Upper lobe of left lung (tissue), 6 donors: ENCODE measurements at regions not wholly inside any gene's neighbourhood (a gene's known extent, or its start where the extent isn't known, plus 50 kb on each side); places are given as distances from the start of the nearest gene placed in this dataset.
A peak's percentile ranks its signal among the peaks of the same experiment; 100 is the strongest.

ENCODE experiments used
- ATAC-seq, 2 donors: fragments of 200-7000 bp; cut with Tn5 transposase; one replicate each; pipeline ENCODE4 v1.9.1; 2022; ENCODE audit warnings: mild to moderate bottlenecking in 2 of 2, moderate library complexity in 2 of 2; ENCODE audit not compliant: low FRiP score in 2 of 2
- DNase-seq, 2 donors: peaks; one replicate each; pipeline ENCODE4 v3.0.0-alpha.2; 2019 to 2020
- H3K27ac ChIP-seq, 4 donors: fragments of 200-600 bp; sonication (generic); one replicate each; pipeline ENCODE4 v1.5.1; 2016 to 2019
- H3K27me3 ChIP-seq, 4 donors: fragments of 200-600 bp; sonication (generic); one replicate each; pipeline ENCODE4 v1.5.1; 2017 to 2019
- H3K36me3 ChIP-seq, 4 donors: fragments of 200-600 bp; sonication (generic); one replicate each; pipeline ENCODE4 v1.5.1; 2016 to 2019
- H3K4me1 ChIP-seq, 4 donors: fragments of 200-600 bp; sonication (generic); one replicate each; pipeline ENCODE4 v1.5.1; 2018 to 2019
- H3K4me3 ChIP-seq, 4 donors: fragments of 200-600 bp; sonication (generic); one replicate each; pipeline ENCODE4 v1.5.1; 2017 to 2019; ENCODE audit warnings: mild to moderate bottlenecking in 2 of 4, moderate library complexity in 1 of 4
- H3K9me3 ChIP-seq, 4 donors: fragments of 200-600 bp; sonication (generic); one replicate each; pipeline ENCODE4 v1.5.1; 2018 to 2019
- CTCF ChIP-seq, 6 experiments: fragments of 450-650 bp in 4 of 6; fragments of 200-600 bp in 2 of 6; sonication (generic) in 2 of 6; IDR thresholded peaks; one replicate each; pipeline ENCODE4 v1.5.1; 2016 to 2019; ENCODE audit warnings: antibody characterized with exemption in 6 of 6
- EP300 ChIP-seq, 4 donors: sonication (generic); formaldehyde crosslinking; IDR thresholded peaks; one replicate each; pipeline ENCODE4 v1.5.1; 2017; ENCODE audit warnings: antibody characterized with exemption in 4 of 4, control low read depth in 2 of 4
- POLR2A ChIP-seq, 4 donors: fragments of 450-650 bp; IDR thresholded peaks; one replicate each; pipeline ENCODE4 v1.5.1; 2016 to 2017; ENCODE audit warnings: antibody characterized with exemption in 4 of 4, mild to moderate bottlenecking in 2 of 4
- POLR2AphosphoS5 ChIP-seq, 2 donors: sonication (generic); formaldehyde crosslinking; IDR thresholded peaks; one replicate each; pipeline ENCODE4 v1.5.1; 2017; ENCODE audit warnings: antibody characterized with exemption in 2 of 2
- WGBS, 2 donors: methylation state at CpG; one replicate each; pipeline ENCODE4 v1.1.5; 2017 to 2018; 5-methylcytosine and 5-hydroxymethylcytosine counted together
- donor health status: DM: no; HTN: no; CAD: no; lungs with moderate emphysema.
- donor health status: DM: no; HTN: yes; CAD: no; lungs with severe emphysema.

DNA sequence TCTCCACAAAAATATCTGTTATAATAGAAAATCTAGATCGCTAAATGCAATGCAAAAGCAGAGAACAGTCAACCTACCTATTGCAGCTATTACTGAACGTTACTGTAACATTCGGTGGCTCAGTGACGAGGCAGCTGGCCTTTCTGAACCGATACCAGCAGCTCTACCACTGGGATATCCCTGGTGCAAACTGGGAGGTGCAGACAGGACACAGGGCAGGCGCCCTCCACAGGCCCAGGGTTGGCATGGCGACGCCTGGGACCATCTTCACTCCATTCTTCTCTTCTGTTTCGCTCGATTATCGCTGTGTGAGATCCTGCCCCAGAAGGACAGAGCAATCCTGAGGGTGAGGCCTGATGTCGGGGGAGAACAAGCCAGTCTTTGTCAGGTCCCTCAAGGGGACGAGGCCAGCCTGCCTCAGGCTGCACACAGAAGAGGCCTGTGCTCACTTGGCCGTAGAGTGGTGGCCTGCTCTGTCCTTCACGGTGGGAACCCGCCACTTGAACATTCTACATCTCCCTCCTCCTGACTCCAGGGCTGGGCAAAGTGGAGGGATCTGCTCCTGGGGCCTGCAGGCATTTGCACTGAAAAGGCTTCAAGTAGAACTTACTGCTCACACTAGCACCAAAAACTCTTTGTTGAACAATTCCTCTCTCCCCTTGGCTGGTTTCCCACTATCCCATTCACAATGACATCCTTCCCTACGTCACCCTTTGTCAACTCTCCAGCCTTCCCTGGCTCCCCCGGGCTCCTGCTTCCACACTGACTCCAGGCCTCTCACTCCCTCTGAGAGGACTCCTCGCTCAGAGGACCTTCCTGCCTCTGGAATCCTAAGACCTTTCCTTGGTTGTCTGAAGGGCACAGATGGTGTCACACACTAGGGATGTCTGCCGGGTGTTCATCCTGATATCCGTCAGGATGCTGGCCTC is 49.7 kb downstream of the CYRIA start:
- TF ChIP-seq POLR2A (IDR thresholded peaks at IDR 0.05) (no peak), EP300 (IDR thresholded peaks at IDR 0.05) (no peak), CTCF (IDR thresholded peaks at IDR 0.05) (no peak), POLR2AphosphoS5 (IDR thresholded peaks at IDR 0.05) (no peak)
- no peak overlapping the region for H3K4me3 ChIP-seq
- peaks cover 0 to 12% (median 9%) of the 10 kb centered on the region in 4 donors for H3K36me3 ChIP-seq
- WGBS, 2 donors, result 84 to 88% methylated on average over 19 to 21 of the region's 21 CpGs
- no peaks in the 10 kb centered on the region for H3K9me3 ChIP-seq
- ATAC-seq (no peak), DNase-seq (peak in 1 of 2 donors; percentile 22)
- no peak overlapping the region for H3K27ac ChIP-seq
- peaks cover 13 to 40% (median 30%) of the 10 kb centered on the region in 4 donors for H3K4me1 ChIP-seq
- no peaks in the 10 kb centered on the region for H3K27me3 ChIP-seq

GRCh38 chr2:16615246-16615645 is 50.4 kb downstream of the CYRIA start:
- H3K9me3 ChIP-seq, result no peaks in the 10 kb centered on the region
- 62 to 90% methylated on average over 3 of the region's 3 CpGs for WGBS, 2 donors
- DNase-seq, result no peak
- H3K4me3 ChIP-seq, result no peak overlapping the region
- no peak for ATAC-seq
- TF ChIP-seq CTCF (IDR thresholded peaks at IDR 0.05) (no peak), POLR2A (IDR thresholded peaks at IDR 0.05) (no peak), EP300 (IDR thresholded peaks at IDR 0.05) (no peak), POLR2AphosphoS5 (IDR thresholded peaks at IDR 0.05) (no peak)
- no peaks in the 10 kb centered on the region for H3K27me3 ChIP-seq
- peaks cover 0 to 12% (median 9%) of the 10 kb centered on the region in 4 donors for H3K36me3 ChIP-seq
- H3K4me1 ChIP-seq, result peaks cover 13 to 35% (median 29%) of the 10 kb centered on the region in 4 donors
- H3K27ac ChIP-seq, result no peak overlapping the region

DNA sequence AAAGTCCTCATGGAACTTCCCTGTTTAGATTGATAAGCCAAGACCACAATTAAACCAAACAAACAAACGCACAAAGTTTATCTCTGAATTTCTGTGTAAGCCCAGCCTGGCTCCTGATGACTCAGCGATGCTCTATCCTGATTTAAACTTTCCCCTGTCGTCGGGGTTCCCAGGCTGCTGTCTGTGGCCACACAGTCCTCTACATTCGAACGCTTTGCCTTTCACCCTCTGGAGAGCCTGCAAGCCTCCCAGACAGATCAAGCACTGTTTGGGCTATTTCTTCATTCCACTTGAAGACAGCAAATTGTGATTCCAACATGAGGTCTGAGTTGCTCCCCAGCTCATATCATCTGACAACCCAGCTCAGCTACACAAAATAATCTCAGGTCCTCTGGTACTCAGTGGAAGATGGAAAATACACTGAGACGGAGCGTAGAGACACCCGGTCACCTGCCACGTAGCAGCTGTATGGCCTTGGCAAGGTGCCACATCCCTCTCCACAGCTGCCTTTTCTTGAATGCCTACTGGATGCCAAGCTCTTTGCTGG is 51.2 kb downstream of the CYRIA start:
- no peaks in the 10 kb centered on the region for H3K9me3 ChIP-seq
- no peaks in the 10 kb centered on the region for H3K27me3 ChIP-seq
- peaks cover 0 to 12% (median 7%) of the 10 kb centered on the region in 4 donors for H3K36me3 ChIP-seq
- ATAC-seq (peak in 1 of 2 donors; percentile 17), DNase-seq (no peak)
- no peak overlapping the region for H3K4me3 ChIP-seq
- WGBS, 2 donors, result 44 to 62% methylated on average over 6 to 10 of the region's 10 CpGs
- peaks cover 13 to 35% (median 29%) of the 10 kb centered on the region in 4 donors for H3K4me1 ChIP-seq
- peak overlapping the region in 1 of 4 donors; percentile 30 for H3K27ac ChIP-seq
- no peak for TF ChIP-seq EP300 (IDR thresholded peaks at IDR 0.05)
- TF ChIP-seq CTCF (IDR thresholded peaks at IDR 0.05), result no peak
- no peak for TF ChIP-seq POLR2AphosphoS5 (IDR thresholded peaks at IDR 0.05)
- no peak for TF ChIP-seq POLR2A (IDR thresholded peaks at IDR 0.05)

- whole genome bisulfite sequencing, 2 donors, result 43 to 45% methylated on average over 6 of the region's 6 CpGs
- H3K4me1 ChIP-seq, result peaks cover 19 to 43% (median 35%) of the 10 kb centered on the region in 4 donors
- no peak for ATAC-seq
- no peak overlapping the region for H3K4me3 ChIP-seq
- no peak for DNase-seq
- peak overlapping the region in 1 of 4 donors; percentile 53 for H3K27ac ChIP-seq
- H3K36me3 ChIP-seq, result peaks cover 0 to 12% (median 2%) of the 10 kb centered on the region in 4 donors
- TF ChIP-seq POLR2AphosphoS5 (IDR thresholded peaks at IDR 0.05), result no peak
- peak; percentile 14 to 62 (median 40) for TF ChIP-seq CTCF (IDR thresholded peaks at IDR 0.05)
- H3K9me3 ChIP-seq, result no peaks in the 10 kb centered on the region
- H3K27me3 ChIP-seq, result no peaks in the 10 kb centered on the region
Measured at GRCh38 chr2:16613539-16614011, 52.1 kb downstream of the CYRIA start.
